PFSK-1 (cell line): ENCODE measurements at regions not wholly inside any gene's neighbourhood (a gene's known extent, or its start where the extent isn't known, plus 50 kb on each side); places are given as distances from the start of the nearest gene placed in this dataset.

Source experiments
- POLR2AphosphoS5 ChIP-seq: IDR thresholded peaks from 2 replicates; pipeline ENCODE4 v1.6.1; 2012; ENCODE audit warnings: low read depth, mild to moderate bottlenecking, control low read depth, low read length, moderate library complexity
- REST ChIP-seq, 2 experiments: IDR thresholded peaks; 2 replicates each; pipeline versions ENCODE4 v1.6.1 to v1.8.0; 2011 to 2012; ENCODE audit warnings: low read depth in 2 of 2, low read length in 2 of 2, control low read depth in 1 of 2, inconsistent platforms in 1 of 2, mild to moderate bottlenecking in 1 of 2, moderate library complexity in 1 of 2; ENCODE audit not compliant: insufficient read depth in 1 of 2
- TAF1 ChIP-seq: IDR thresholded peaks from 2 replicates; pipeline ENCODE4 v1.6.1; 2012; ENCODE audit warnings: low read length, control low read depth, borderline replicate concordance; ENCODE audit not compliant: insufficient read depth

DNA sequence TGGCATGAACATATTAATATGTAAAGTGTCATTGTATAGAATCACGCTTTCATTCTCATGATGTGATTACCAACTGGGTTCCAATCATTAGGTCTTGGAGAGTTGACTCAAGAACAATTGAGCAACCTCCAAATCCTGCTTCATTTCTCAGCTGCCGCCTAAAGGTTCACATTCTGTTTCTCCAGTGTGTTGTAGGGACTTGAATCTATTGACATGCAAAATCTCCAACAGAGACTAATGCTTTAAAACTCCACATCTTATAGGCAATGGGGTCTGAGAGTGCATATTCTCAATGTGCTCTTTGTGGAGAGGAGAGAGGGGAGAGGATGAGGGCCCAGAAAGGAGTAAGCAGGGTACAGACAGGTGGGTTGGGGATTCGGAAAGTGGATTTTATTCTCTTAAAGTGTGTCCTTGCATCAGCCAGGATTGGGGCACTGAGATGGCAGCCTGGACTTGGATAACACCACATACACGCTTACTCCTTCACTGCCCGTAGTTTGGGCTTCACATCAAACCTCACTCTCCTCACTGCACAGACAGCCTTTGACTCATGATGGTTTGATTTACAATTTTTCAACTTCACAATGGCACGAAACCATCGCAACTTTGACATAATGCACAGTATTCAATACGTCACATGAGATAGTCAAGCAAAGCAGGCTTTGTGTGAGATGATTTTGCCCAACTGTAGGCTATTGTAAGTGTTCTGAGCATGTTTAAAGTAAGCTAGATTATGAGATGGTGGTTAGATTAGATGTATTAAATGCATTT is 241.3 kb upstream of the IRS2 start:
- TF ChIP-seq POLR2AphosphoS5 (no peak), REST (IDR thresholded peaks at IDR 0.05; ENCODE audit: insufficient read depth in 1 of 2, low read depth in 2 of 2, low read length in 2 of 2) (no peak), TAF1 (no peak)
